Mesenchymal stem cell (in vitro differentiated cells and primary cell): ENCODE measurements at regions not wholly inside any gene's neighbourhood (a gene's known extent, or its start where the extent isn't known, plus 50 kb on each side); places are given as distances from the start of the nearest gene placed in this dataset.

Source experiments
- DNase-seq: peaks from one replicate; pipeline ENCODE4 v3.0.0-alpha.2; 2013
- H2AFZ ChIP-seq: one replicate; pipeline ENCODE4 v1.6.1; 2013; ENCODE audit warnings: low read depth, mild to moderate bottlenecking, control low read depth, inconsistent platforms, low read length, moderate library complexity
- H2AK5ac ChIP-seq: 2 replicates; pipeline ENCODE4 v1.6.1; 2013; ENCODE audit warnings: low read length, moderate library complexity, mild to moderate bottlenecking, inconsistent platforms; ENCODE audit not compliant: severe bottlenecking
- H2BK120ac ChIP-seq: one replicate; pipeline ENCODE4 v1.6.1; 2013; ENCODE audit warnings: low read depth, mild to moderate bottlenecking, inconsistent platforms, low read length, moderate library complexity
- H2BK12ac ChIP-seq, 2 experiments: one replicate each; pipeline ENCODE4 v1.6.1; 2013; ENCODE audit warnings: inconsistent platforms in 2 of 2, low read length in 2 of 2, mild to moderate bottlenecking in 2 of 2, moderate library complexity in 2 of 2, control low read depth in 1 of 2
- H2BK15ac ChIP-seq: one replicate; pipeline ENCODE4 v1.6.1; 2013; ENCODE audit warnings: mild to moderate bottlenecking, low read depth, inconsistent platforms; ENCODE audit not compliant: poor library complexity, severe bottlenecking
- H2BK5ac ChIP-seq: 2 replicates; pipeline ENCODE4 v1.6.1; 2013; ENCODE audit warnings: low read depth, mild to moderate bottlenecking, low read length, control low read depth, inconsistent platforms; ENCODE audit not compliant: poor library complexity, severe bottlenecking
- H3K14ac ChIP-seq, 2 experiments: one replicate each; pipeline ENCODE4 v1.6.1; 2013; ENCODE audit warnings: inconsistent platforms in 2 of 2, low read length in 2 of 2, control low read depth in 1 of 2, mild to moderate bottlenecking in 1 of 2, moderate library complexity in 1 of 2
- H3K18ac ChIP-seq, 2 experiments: one replicate each; pipeline ENCODE4 v1.6.1; 2013; ENCODE audit warnings: inconsistent platforms in 2 of 2, low read length in 2 of 2, control low read depth in 1 of 2, low read depth in 1 of 2, mild to moderate bottlenecking in 1 of 2
- H3K23ac ChIP-seq, 2 experiments: one replicate each; pipeline ENCODE4 v1.6.1; 2013; ENCODE audit warnings: inconsistent platforms in 2 of 2, low read length in 2 of 2, mild to moderate bottlenecking in 2 of 2, moderate library complexity in 2 of 2, control low read depth in 1 of 2
- H3K27ac ChIP-seq: 2 replicates; pipeline ENCODE4 v1.5.1; 2013; ENCODE audit warnings: mild to moderate bottlenecking, moderate library complexity, low read length, control low read depth, inconsistent platforms; ENCODE audit not compliant: poor library complexity, severe bottlenecking
- H3K27me3 ChIP-seq, 2 experiments: 2 replicates each; pipeline versions ENCODE4 v1.6.1 to v1.7.0; 2013; ENCODE audit warnings: low read length in 2 of 2, mild to moderate bottlenecking in 2 of 2, moderate library complexity in 2 of 2, control low read depth in 1 of 2, inconsistent platforms in 1 of 2; ENCODE audit not compliant: control insufficient read depth in 1 of 2, insufficient read depth in 1 of 2
- H3K36me3 ChIP-seq, 2 experiments: 2 replicates each; pipeline versions ENCODE4 v1.6.1 to v1.7.0; 2013; ENCODE audit warnings: low read length in 2 of 2, control low read depth in 1 of 2, inconsistent platforms in 1 of 2, low read depth in 1 of 2, mild to moderate bottlenecking in 1 of 2; ENCODE audit not compliant: insufficient read depth in 2 of 2, control insufficient read depth in 1 of 2
- H3K4ac ChIP-seq, 2 experiments: one replicate each; pipeline ENCODE4 v1.6.1; 2013; ENCODE audit warnings: inconsistent platforms in 2 of 2, low read length in 2 of 2, mild to moderate bottlenecking in 2 of 2, moderate library complexity in 2 of 2, control low read depth in 1 of 2, low read depth in 1 of 2
- H3K4me1 ChIP-seq: 2 replicates; pipeline ENCODE4 v1.6.1; 2013; ENCODE audit warnings: low read depth, low read length, control low read depth; ENCODE audit not compliant: control insufficient read depth, insufficient read depth
- H3K4me2 ChIP-seq: 2 replicates; pipeline ENCODE4 v1.6.1; 2013; ENCODE audit warnings: low read length, mild to moderate bottlenecking, inconsistent platforms; ENCODE audit not compliant: poor library complexity, severe bottlenecking
- H3K4me3 ChIP-seq, 2 experiments: 2 replicates each; pipeline versions ENCODE4 v1.5.1 to v1.7.0; 2013; ENCODE audit warnings: low read length in 2 of 2, mild to moderate bottlenecking in 2 of 2, control low read depth in 1 of 2, low read depth in 1 of 2; ENCODE audit not compliant: insufficient read depth in 1 of 2
- H3K79me1 ChIP-seq: replicated peaks from 2 replicates; pipeline ENCODE4 v1.6.1; 2013; ENCODE audit warnings: mild to moderate bottlenecking, control low read depth, low read length, inconsistent platforms; ENCODE audit not compliant: poor library complexity, severe bottlenecking
- H3K9ac ChIP-seq: 2 replicates; pipeline ENCODE4 v1.7.0; 2013; ENCODE audit warnings: mild to moderate bottlenecking, low read length, moderate library complexity
- H3K9me3 ChIP-seq: 2 replicates; pipeline ENCODE4 v1.7.0; 2013; ENCODE audit warnings: mild to moderate bottlenecking, low read length; ENCODE audit not compliant: control insufficient read depth
- H4K8ac ChIP-seq: one replicate; pipeline ENCODE4 v1.6.1; 2013; ENCODE audit warnings: inconsistent platforms, mild to moderate bottlenecking, low read length, moderate library complexity
- H4K91ac ChIP-seq: one replicate; pipeline ENCODE4 v1.6.1; 2013; ENCODE audit warnings: mild to moderate bottlenecking, low read length, inconsistent platforms
- WGBS: methylation state at CpG from one replicate; pipeline ENCODE4 v1.1.7; 2013; ENCODE audit warnings: mixed read lengths; 5-methylcytosine and 5-hydroxymethylcytosine counted together

DNA sequence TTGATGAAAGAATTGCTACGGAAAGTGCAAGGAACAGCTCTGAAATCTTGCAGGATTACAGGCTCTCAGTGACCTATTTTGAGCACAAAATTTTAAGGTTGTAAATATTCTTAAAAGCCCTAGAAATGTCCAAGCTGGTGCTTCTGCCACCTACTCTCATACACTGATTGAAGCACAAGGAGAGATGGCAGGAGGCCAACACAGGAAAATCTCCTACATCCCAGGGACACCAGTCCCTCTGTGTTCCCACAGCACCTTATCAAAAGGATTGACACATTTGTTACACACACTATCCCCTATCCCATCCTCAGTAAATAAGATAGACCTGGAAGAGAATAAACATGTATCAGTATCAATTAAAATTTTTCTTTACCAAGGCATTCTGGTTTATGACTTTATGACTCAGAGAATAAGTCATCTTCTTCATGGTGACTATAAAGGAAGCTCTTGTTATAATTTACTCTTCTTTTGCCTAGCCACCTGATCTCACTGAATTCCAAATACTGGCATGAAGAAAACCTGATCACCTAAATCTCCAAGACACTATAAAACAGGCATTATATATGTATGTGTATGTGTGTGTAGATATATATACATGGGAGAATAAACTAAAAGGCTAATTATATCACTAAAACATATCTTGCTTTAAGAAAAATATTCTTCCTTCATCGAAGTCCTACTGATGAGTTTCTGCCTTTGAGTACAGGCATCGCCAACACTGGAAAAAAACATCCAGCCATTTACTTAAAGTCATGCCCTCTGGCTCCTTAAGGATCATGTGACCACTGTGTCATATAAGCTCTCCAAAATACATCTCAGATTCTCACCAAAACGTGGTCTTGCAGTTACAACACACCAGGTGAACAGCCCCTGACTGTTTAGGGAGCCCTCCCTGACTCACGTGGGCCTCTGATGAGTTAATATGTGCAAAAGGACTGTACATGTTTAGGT lies 208.1 kb upstream of the NR2F2 start:
- Histone ChIP-seq H2AFZ (no peak overlapping the region), H2BK12ac (no peak overlapping the region), H2BK15ac (no peak overlapping the region), H2BK5ac (no peak overlapping the region), H4K8ac (no peak overlapping the region), H3K36me3 (peaks cover 0 to 4% of the 10 kb centered on the region in 2 experiments), H3K14ac (no peak overlapping the region), H3K23ac (no peak overlapping the region), H2BK120ac (no peak overlapping the region), H3K27ac (no peak overlapping the region), H2AK5ac (no peak overlapping the region), H3K4ac (no peak overlapping the region), H3K4me2 (no peak overlapping the region), H3K4me1 (peaks cover 3% of the 10 kb centered on the region), H3K9ac (no peak overlapping the region), H3K9me3 (no peaks in the 10 kb centered on the region), H3K4me3 (peak overlapping the region in 1 of 2 experiments; percentile 29), H3K27me3 (no peaks in the 10 kb centered on the region), H3K79me1 (no peaks in the 10 kb centered on the region), H3K18ac (no peak overlapping the region), H4K91ac (no peak overlapping the region)
- WGBS: over 99% methylated on average over 4 of the region's 5 CpGs
- peak; percentile 7 for DNase-seq

DNA sequence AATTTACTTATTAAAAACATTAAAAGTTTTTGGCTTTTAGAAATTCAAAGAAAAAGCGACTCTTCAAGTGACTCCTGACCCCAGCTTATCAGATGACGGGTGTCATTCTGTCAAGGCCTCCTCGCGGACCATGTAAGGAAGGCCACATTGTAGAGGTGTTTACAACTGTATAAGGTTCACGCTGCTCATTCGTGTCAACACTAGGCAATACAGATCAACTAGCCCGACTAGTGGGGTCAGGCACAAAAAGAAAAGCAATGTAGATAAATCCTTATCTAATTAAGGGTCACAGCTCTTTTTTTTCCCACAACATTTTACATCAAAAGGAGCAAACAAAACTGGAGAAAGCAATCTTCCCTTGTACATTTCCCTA lies 207.5 kb upstream of the NR2F2 start:
- no peak overlapping the region for H3K23ac ChIP-seq
- no peaks in the 10 kb centered on the region for H3K79me1 ChIP-seq
- no peak overlapping the region for H3K9ac ChIP-seq
- no peak overlapping the region for H2BK12ac ChIP-seq
- H2BK15ac ChIP-seq: no peak overlapping the region
- 95% methylated on average over 7 of the region's 7 CpGs for WGBS
- no peak overlapping the region for H3K18ac ChIP-seq
- H3K9me3 ChIP-seq: no peaks in the 10 kb centered on the region
- H3K27ac ChIP-seq: no peak overlapping the region
- DNase-seq: no peak
- H3K4ac ChIP-seq: no peak overlapping the region
- H2AK5ac ChIP-seq: no peak overlapping the region
- H2BK5ac ChIP-seq: no peak overlapping the region
- peaks cover 3% of the 10 kb centered on the region for H3K4me1 ChIP-seq
- peaks cover 0 to 4% of the 10 kb centered on the region in 2 experiments for H3K36me3 ChIP-seq
- H3K27me3 ChIP-seq: no peaks in the 10 kb centered on the region
- H2BK120ac ChIP-seq: no peak overlapping the region
- H2AFZ ChIP-seq: no peak overlapping the region
- H3K14ac ChIP-seq: no peak overlapping the region
- no peak overlapping the region for H4K91ac ChIP-seq
- H4K8ac ChIP-seq: no peak overlapping the region
- H3K4me2 ChIP-seq: no peak overlapping the region
- no peak overlapping the region for H3K4me3 ChIP-seq

DNA sequence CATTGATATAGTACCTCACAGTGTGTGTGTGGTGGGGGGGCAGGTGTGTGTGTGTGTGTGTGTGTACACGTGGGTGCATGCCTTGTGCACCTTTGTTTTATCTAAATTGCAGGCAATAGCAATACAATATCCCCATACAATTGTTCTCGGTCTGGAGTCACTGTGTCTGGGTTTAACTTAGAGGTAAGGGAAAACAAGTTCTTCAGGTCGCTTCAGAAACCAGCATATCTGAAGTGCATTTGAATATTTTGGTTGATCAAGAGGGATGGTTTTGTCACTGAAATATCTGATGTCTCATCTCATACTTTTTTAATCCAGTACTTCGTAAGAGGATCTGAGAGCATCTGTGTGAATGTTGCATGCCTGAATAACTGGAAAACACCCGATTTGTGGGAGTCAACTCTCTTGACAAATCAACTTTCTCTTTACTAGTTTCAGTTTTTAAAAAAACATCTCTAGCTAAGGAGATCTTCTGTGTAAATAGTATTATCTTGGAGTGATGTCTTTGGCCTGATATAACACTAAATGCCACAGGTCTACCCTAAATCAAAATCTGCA lies 206.8 kb upstream of the NR2F2 start:
- Histone ChIP-seq H4K91ac (no peak overlapping the region), H3K27me3 (no peaks in the 10 kb centered on the region), H2AK5ac (no peak overlapping the region), H3K4me1 (peaks cover 3% of the 10 kb centered on the region), H3K14ac (no peak overlapping the region), H3K36me3 (peaks cover 0 to 4% of the 10 kb centered on the region in 2 experiments), H3K27ac (no peak overlapping the region), H3K23ac (no peak overlapping the region), H3K4ac (no peak overlapping the region), H2AFZ (no peak overlapping the region), H3K4me3 (no peak overlapping the region), H3K4me2 (no peak overlapping the region), H2BK5ac (no peak overlapping the region), H3K79me1 (no peaks in the 10 kb centered on the region), H3K18ac (no peak overlapping the region), H2BK12ac (no peak overlapping the region), H3K9me3 (no peaks in the 10 kb centered on the region), H2BK120ac (no peak overlapping the region), H2BK15ac (no peak overlapping the region), H3K9ac (no peak overlapping the region), H4K8ac (no peak overlapping the region)
- no peak for DNase-seq
- 87% methylated on average over 3 of the region's 5 CpGs for WGBS

DNA sequence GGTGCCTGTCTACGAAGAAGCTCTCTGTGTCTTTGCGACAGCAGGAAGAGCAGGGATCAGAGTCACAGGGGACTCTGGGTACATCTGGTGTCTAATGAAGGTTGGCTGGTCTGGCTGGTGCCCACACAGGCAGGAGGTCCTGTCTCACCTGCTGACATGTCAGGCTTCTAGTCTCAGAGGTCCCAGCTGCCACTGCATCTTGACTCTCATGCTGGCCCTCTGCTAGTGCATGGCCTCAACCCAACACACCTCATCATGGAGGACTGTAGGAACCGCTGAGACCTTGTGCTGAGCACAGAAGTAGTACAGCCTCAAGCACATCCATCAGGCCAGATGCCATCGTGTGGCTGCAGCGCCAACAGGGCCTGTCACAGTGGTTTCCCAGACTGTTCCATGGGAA lies 206.1 kb upstream of the NR2F2 start:
- H2AFZ ChIP-seq: no peak overlapping the region
- 95% methylated on average over 5 of the region's 5 CpGs for WGBS
- H3K27me3 ChIP-seq: no peaks in the 10 kb centered on the region
- H4K91ac ChIP-seq: no peak overlapping the region
- no peak overlapping the region for H3K4ac ChIP-seq
- no peak overlapping the region for H2BK15ac ChIP-seq
- no peak overlapping the region for H3K23ac ChIP-seq
- no peaks in the 10 kb centered on the region for H3K79me1 ChIP-seq
- H3K4me1 ChIP-seq: peaks cover 3% of the 10 kb centered on the region
- no peak overlapping the region for H2BK120ac ChIP-seq
- no peak overlapping the region for H3K4me3 ChIP-seq
- H3K9ac ChIP-seq: no peak overlapping the region
- DNase-seq: no peak
- no peaks in the 10 kb centered on the region for H3K9me3 ChIP-seq
- H2BK12ac ChIP-seq: peak overlapping the region; percentile 23 to 49
- H3K4me2 ChIP-seq: no peak overlapping the region
- H4K8ac ChIP-seq: peak overlapping the region; percentile 63
- no peak overlapping the region for H3K14ac ChIP-seq
- no peak overlapping the region for H2AK5ac ChIP-seq
- no peak overlapping the region for H3K18ac ChIP-seq
- H2BK5ac ChIP-seq: no peak overlapping the region
- H3K36me3 ChIP-seq: peaks cover 0 to 4% of the 10 kb centered on the region in 2 experiments
- no peak overlapping the region for H3K27ac ChIP-seq
